Heart left ventricle (tissue), 13 donors: ENCODE measurements at regions not wholly inside any gene's neighbourhood (a gene's known extent, or its start where the extent isn't known, plus 50 kb on each side); places are given as distances from the start of the nearest gene placed in this dataset.

ENCODE experiments used
- CTCF ChIP-seq, 12 donors: fragments of 200-600 bp; sonication (generic) in 4 of 12; IDR thresholded peaks; one replicate each; pipeline versions ENCODE4 v1.5.0 to v1.8.0; 2018 to 2022; ENCODE audit warnings: antibody characterized with exemption in 12 of 12, mild to moderate bottlenecking in 5 of 12
- POLR2A ChIP-seq, 2 donors: fragments of 450-650 bp; IDR thresholded peaks; one replicate each; pipeline ENCODE4 v1.6.1; 2017; ENCODE audit warnings: antibody characterized with exemption in 2 of 2, mild to moderate bottlenecking in 2 of 2, moderate library complexity in 2 of 2
- donor health status: ischemic (EF 13 %, LVEDD 7.1; RV severe dilation, severe dysfunction).
- donor health status: DM: no; HTN: yes; CAD: no.
- donor health status: DM: no; HTN: no; CAD: no.
- donor health status: ischemic (EF 25% LVEDD 6.9; RV normal size, moderate dysfunction).
- donor health status: ischemic (EF 25% LVEDD 5.7; RV mildly dilated, moderate dysfunction).
- donor health status: ischemic (EF 35%, LVEDD 5.7; RV mildly dilated, moderate dysfunction).
- donor health status: nonischemic (EF 11% LVEDD 7.7; RV severe dilation, severe dysfunction).
- donor health status: DM: yes; HTN: yes; CAD: no.
- donor health status: PGD.
- donor health status: ischemic (EF 29% LVEDD 5.4; RV normal size, mild dysfunction).
- donor health status: nonischemic (EF 23%, LVEDD 6.1; RV moderate dilation, normal function).

GRCh38 chr2:41626936-41627335, 420.9 kb upstream of the PKDCC start:
- TF ChIP-seq CTCF (IDR thresholded peaks at IDR 0.05) (no peak), POLR2A (IDR thresholded peaks at IDR 0.05) (no peak)
